Neural crest cell (in vitro differentiated cells): ENCODE measurements at regions not wholly inside any gene's neighbourhood (a gene's known extent, or its start where the extent isn't known, plus 50 kb on each side); places are given as distances from the start of the nearest gene placed in this dataset.

ENCODE experiments used
- DNase-seq: peaks from one replicate; pipeline ENCODE4 v3.0.0; 2021; ENCODE audit warnings: low read depth, mixed read lengths, low spot score
- H3K27ac Mint-ChIP-seq: one replicate; pipeline ENCODE4 v1.8.0; 2021; ENCODE audit warnings: mild to moderate bottlenecking, mixed read lengths; ENCODE audit not compliant: unreplicated experiment
- H3K27me3 Mint-ChIP-seq: 2 replicates; pipeline ENCODE4 v1.8.0; 2021; ENCODE audit warnings: low read depth, mild to moderate bottlenecking, mixed read lengths
- H3K36me3 Mint-ChIP-seq: 2 replicates; pipeline ENCODE4 v1.8.0; 2021; ENCODE audit warnings: low read depth, mild to moderate bottlenecking, mixed read lengths
- H3K4me1 Mint-ChIP-seq: 2 replicates; pipeline ENCODE4 v1.8.0; 2021; ENCODE audit warnings: mixed read lengths
- H3K4me3 Mint-ChIP-seq: one replicate; pipeline ENCODE4 v1.8.0; 2021; ENCODE audit warnings: mild to moderate bottlenecking, mixed read lengths
- H3K9me3 Mint-ChIP-seq: 2 replicates; pipeline ENCODE4 v1.8.0; 2021; ENCODE audit warnings: mixed read lengths
- CTCF ChIP-seq: fragments of 200-600 bp; sonication (generic); conservative IDR thresholded peaks from 2 replicates; pipeline ENCODE4 v1.5.0; 2021; ENCODE audit warnings: antibody characterized with exemption, mild to moderate bottlenecking

GRCh38 chr17:5877366-5877765 lies 192.8 kb upstream of the WSCD1 start:
- no peak for TF ChIP-seq CTCF
- no peak overlapping the region for H3K4me3 Mint-ChIP-seq
- no peaks in the 10 kb centered on the region for H3K9me3 Mint-ChIP-seq
- no peaks in the 10 kb centered on the region for H3K36me3 Mint-ChIP-seq
- peaks cover 6% of the 10 kb centered on the region for H3K4me1 Mint-ChIP-seq
- no peak for DNase-seq
- H3K27me3 Mint-ChIP-seq: no peaks in the 10 kb centered on the region
- no peak overlapping the region for H3K27ac Mint-ChIP-seq

GRCh38 chr17:5877948-5878347 lies 192.2 kb upstream of the WSCD1 start:
- H3K36me3 Mint-ChIP-seq: no peaks in the 10 kb centered on the region
- no peaks in the 10 kb centered on the region for H3K27me3 Mint-ChIP-seq
- TF ChIP-seq CTCF: no peak
- no peak for DNase-seq
- H3K27ac Mint-ChIP-seq: no peak overlapping the region
- no peaks in the 10 kb centered on the region for H3K9me3 Mint-ChIP-seq
- no peak overlapping the region for H3K4me3 Mint-ChIP-seq
- peaks cover 6% of the 10 kb centered on the region for H3K4me1 Mint-ChIP-seq

DNA sequence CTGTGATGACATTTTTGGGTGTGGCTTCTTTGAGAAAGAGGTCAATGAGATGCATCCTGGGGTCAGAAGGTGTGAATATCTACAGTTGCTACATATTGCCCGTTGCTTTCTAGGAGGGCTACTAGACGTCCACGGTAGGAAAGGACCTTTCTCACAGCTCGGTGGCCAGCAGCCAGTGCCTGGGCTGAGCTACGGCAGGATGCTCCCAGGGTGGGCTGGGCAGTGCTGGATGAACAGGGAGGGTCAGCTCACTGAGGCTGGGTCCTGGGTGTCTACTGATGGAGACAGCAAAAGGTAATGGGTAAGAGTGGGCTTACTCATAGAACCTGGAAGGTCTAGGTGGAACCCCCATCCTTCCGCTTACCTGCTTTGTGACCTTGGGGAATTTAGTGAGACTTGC lies 188.3 kb upstream of the WSCD1 start:
- no peaks in the 10 kb centered on the region for H3K36me3 Mint-ChIP-seq
- H3K9me3 Mint-ChIP-seq: peaks cover 4% of the 10 kb centered on the region
- no peak for DNase-seq
- no peak for TF ChIP-seq CTCF
- H3K4me3 Mint-ChIP-seq: no peak overlapping the region
- no peak overlapping the region for H3K27ac Mint-ChIP-seq
- peaks cover 19% of the 10 kb centered on the region for H3K4me1 Mint-ChIP-seq
- H3K27me3 Mint-ChIP-seq: no peaks in the 10 kb centered on the region

- TF ChIP-seq CTCF: no peak
- Mint-ChIP-seq H3K27ac (peak overlapping the region; percentile 32), H3K27me3 (no peaks in the 10 kb centered on the region), H3K4me3 (no peak overlapping the region), H3K9me3 (peaks cover 8% of the 10 kb centered on the region), H3K36me3 (no peaks in the 10 kb centered on the region), H3K4me1 (peaks cover 19% of the 10 kb centered on the region)
- no peak for DNase-seq
Measured at GRCh38 chr17:5883775-5884665, 186.2 kb upstream of the WSCD1 start.

GRCh38 chr17:5885336-5885735 lies 184.8 kb upstream of the WSCD1 start:
- Mint-ChIP-seq H3K27ac (no peak overlapping the region), H3K4me3 (no peak overlapping the region), H3K4me1 (peaks cover 12% of the 10 kb centered on the region), H3K9me3 (peaks cover 14% of the 10 kb centered on the region), H3K27me3 (no peaks in the 10 kb centered on the region), H3K36me3 (peaks cover 6% of the 10 kb centered on the region)
- no peak for TF ChIP-seq CTCF
- no peak for DNase-seq
